Body of pancreas (tissue), 4 donors: ENCODE measurements at regions not wholly inside any gene's neighbourhood (a gene's known extent, or its start where the extent isn't known, plus 50 kb on each side); places are given as distances from the start of the nearest gene placed in this dataset.

Experiments
- ATAC-seq: fragments of 150-250 bp; one replicate; pipeline ENCODE4 v1.9.1; 2016
- DNase-seq, 4 donors: peaks; one replicate each; pipeline ENCODE4 v3.0.0-alpha.2; 2019
- H3K27ac ChIP-seq, 4 donors: fragments of 200-600 bp; sonication (generic); 1 replicate in 3 of 4; 2 replicates in 1 of 4; pipeline versions ENCODE4 v1.5.1 to v1.6.1; 2016 to 2019; ENCODE audit warnings: mild to moderate bottlenecking in 1 of 4, mixed read lengths in 1 of 4, moderate library complexity in 1 of 4
- H3K27me3 ChIP-seq, 2 donors: fragments of 200-600 bp; sonication (generic); one replicate each; pipeline ENCODE4 v1.6.0; 2016; ENCODE audit warnings: mild to moderate bottlenecking in 1 of 2
- H3K36me3 ChIP-seq, 2 donors: fragments of 200-600 bp; sonication (generic); replicated peaks in 1 of 2; 2 replicates each; pipeline ENCODE4 v1.5.1; 2016; ENCODE audit warnings: low read depth in 2 of 2; ENCODE audit not compliant: insufficient read depth in 1 of 2
- H3K4me1 ChIP-seq: fragments of 200-600 bp; sonication (generic); one replicate; pipeline ENCODE4 v1.6.0; 2016
- H3K4me3 ChIP-seq, 2 donors: fragments of 200-600 bp; sonication (generic); 1 replicate in 1 of 2; 2 replicates in 1 of 2; pipeline ENCODE4 v1.5.1; 2016 to 2019
- H3K9me3 ChIP-seq, 3 donors: fragments of 200-600 bp; sonication (generic); 1 replicate in 2 of 3; 2 replicates in 1 of 3; pipeline ENCODE4 v1.5.1; 2016
- CTCF ChIP-seq, 7 experiments: fragments of 450-650 bp in 4 of 7; fragments of 200-600 bp in 3 of 7; sonication (generic) in 3 of 7; IDR thresholded peaks; one replicate each; pipeline ENCODE4 v1.5.1; 2016 to 2019; ENCODE audit warnings: antibody characterized with exemption in 7 of 7
- POLR2A ChIP-seq, 3 donors: fragments of 450-650 bp; IDR thresholded peaks; one replicate each; pipeline ENCODE4 v1.6.1; 2016; ENCODE audit warnings: antibody characterized with exemption in 3 of 3, mild to moderate bottlenecking in 2 of 3
- WGBS, 2 donors: methylation state at CpG; one replicate each; pipeline ENCODE4 v1.1.5; 2017; 5-methylcytosine and 5-hydroxymethylcytosine counted together
- intact Hi-C: fragments of 100-400 bp; cut with DNase I; formaldehyde crosslinking; loops from one replicate; pipeline ENCODE4 v1.15.1; 2023

- ATAC-seq: no peak
- no peak overlapping the region for H3K4me3 ChIP-seq
- 92 to 100% methylated on average over 1 of the region's 1 CpG for WGBS, 2 donors
Measured at GRCh38 chr1:193754732-193755427, 568.5 kb upstream of the B3GALT2 start.

GRCh38 chr1:193754151-193754550 is 567.7 kb upstream of the B3GALT2 start:
- intact Hi-C loops: no loop called here

More at GRCh38 chr1:193754732-193755427, 568.5 kb upstream of the B3GALT2 start:
- DNase-seq: no peak
- Histone ChIP-seq H3K27me3 (no peaks in the 10 kb centered on the region), H3K9me3 (no peaks in the 10 kb centered on the region), H3K36me3 (no peaks in the 10 kb centered on the region), H3K4me1 (no peaks in the 10 kb centered on the region), H3K27ac (no peak overlapping the region)
- peak in 1 of 7 experiments; percentile 18 for TF ChIP-seq CTCF (IDR thresholded peaks at IDR 0.05)
- TF ChIP-seq POLR2A (IDR thresholded peaks at IDR 0.05): no peak
- intact Hi-C loops: no loop called here

GRCh38 chr1:193753038-193753756 is 566.8 kb upstream of the B3GALT2 start:
- ATAC-seq: no peak
- Histone ChIP-seq H3K4me3 (no peak overlapping the region), H3K4me1 (no peaks in the 10 kb centered on the region), H3K27me3 (no peaks in the 10 kb centered on the region), H3K9me3 (no peaks in the 10 kb centered on the region), H3K27ac (no peak overlapping the region), H3K36me3 (no peaks in the 10 kb centered on the region)
- 44 to 53% methylated on average over 5 of the region's 5 CpGs for WGBS, 2 donors
- DNase-seq: no peak
- TF ChIP-seq POLR2A (IDR thresholded peaks at IDR 0.05): no peak
- intact Hi-C loops: no loop called here

More at GRCh38 chr1:193754151-193754550, 567.7 kb upstream of the B3GALT2 start:
- Histone ChIP-seq H3K4me3 (no peak overlapping the region), H3K36me3 (no peaks in the 10 kb centered on the region), H3K27ac (no peak overlapping the region), H3K27me3 (no peaks in the 10 kb centered on the region), H3K4me1 (no peaks in the 10 kb centered on the region), H3K9me3 (no peaks in the 10 kb centered on the region)
- DNase-seq (no peak), ATAC-seq (no peak)
- TF ChIP-seq CTCF (IDR thresholded peaks at IDR 0.05) (no peak), POLR2A (IDR thresholded peaks at IDR 0.05) (no peak)
- WGBS, 2 donors: 89 to 95% methylated on average over 2 of the region's 2 CpGs

GRCh38 chr1:193749868-193750267 is 563.5 kb upstream of the B3GALT2 start:
- no peaks in the 10 kb centered on the region for H3K36me3 ChIP-seq
- TF ChIP-seq POLR2A (IDR thresholded peaks at IDR 0.05) (no peak), CTCF (IDR thresholded peaks at IDR 0.05) (no peak)
- H3K9me3 ChIP-seq: no peaks in the 10 kb centered on the region
- no peak overlapping the region for H3K4me3 ChIP-seq
- H3K27me3 ChIP-seq: no peaks in the 10 kb centered on the region
- intact Hi-C loops: no loop called here
- DNase-seq (no peak), ATAC-seq (no peak)
- WGBS, 2 donors: 78 to 86% methylated on average over 2 of the region's 2 CpGs
- H3K4me1 ChIP-seq: no peaks in the 10 kb centered on the region
- no peak overlapping the region for H3K27ac ChIP-seq

- H3K27ac ChIP-seq: no peak overlapping the region
- no peaks in the 10 kb centered on the region for H3K9me3 ChIP-seq
- intact Hi-C loops: no loop called here
- H3K27me3 ChIP-seq: no peaks in the 10 kb centered on the region
- DNase-seq (no peak), ATAC-seq (no peak)
- H3K4me1 ChIP-seq: no peaks in the 10 kb centered on the region
- TF ChIP-seq CTCF (IDR thresholded peaks at IDR 0.05): no peak
- no peak for TF ChIP-seq POLR2A (IDR thresholded peaks at IDR 0.05)
- no peak overlapping the region for H3K4me3 ChIP-seq
- H3K36me3 ChIP-seq: no peaks in the 10 kb centered on the region
- 79 to 89% methylated on average over 1 of the region's 1 CpG for WGBS, 2 donors
Measured at GRCh38 chr1:193747579-193747978, 561.2 kb upstream of the B3GALT2 start.
